Heart left ventricle (tissue), 16 donors: ENCODE measurements at regions not wholly inside any gene's neighbourhood (a gene's known extent, or its start where the extent isn't known, plus 50 kb on each side); places are given as distances from the start of the nearest gene placed in this dataset.

Experiments used
- ATAC-seq, 4 donors: fragments of 200-7000 bp; cut with Tn5 transposase; one replicate each; pipeline ENCODE4 v1.9.1; 2020 to 2022; ENCODE audit warnings: moderate library complexity in 4 of 4, mild to moderate bottlenecking in 3 of 4, moderate number of reproducible peaks in 1 of 4
- DNase-seq, 5 donors: peaks; one replicate each; pipeline ENCODE4 v3.0.0-alpha.2; 2020
- H3K27ac ChIP-seq, 12 donors: fragments of 200-600 bp; sonication (generic) in 4 of 12; one replicate each; pipeline versions ENCODE4 v1.5.0 to v1.8.0; 2016 to 2022; ENCODE audit warnings: mild to moderate bottlenecking in 2 of 12
- H3K27me3 ChIP-seq, 9 donors: fragments of 200-600 bp; sonication (generic) in 2 of 9; one replicate each; pipeline versions ENCODE4 v1.5.1 to v1.8.0; 2016 to 2022; ENCODE audit warnings: mild to moderate bottlenecking in 3 of 9
- H3K36me3 ChIP-seq, 9 donors: fragments of 200-600 bp; sonication (generic) in 2 of 9; one replicate each; pipeline versions ENCODE4 v1.5.0 to v1.8.0; 2018 to 2022; ENCODE audit warnings: mild to moderate bottlenecking in 2 of 9
- H3K4me1 ChIP-seq, 12 donors: fragments of 200-600 bp; sonication (generic) in 4 of 12; one replicate each; pipeline versions ENCODE4 v1.5.0 to v1.8.0; 2016 to 2022; ENCODE audit warnings: mild to moderate bottlenecking in 3 of 12
- H3K4me3 ChIP-seq, 12 donors: fragments of 200-600 bp; sonication (generic) in 4 of 12; one replicate each; pipeline versions ENCODE4 v1.5.0 to v1.8.0; 2017 to 2022; ENCODE audit warnings: mild to moderate bottlenecking in 9 of 12, moderate library complexity in 4 of 12
- H3K9me3 ChIP-seq, 12 donors: fragments of 200-600 bp; sonication (generic) in 4 of 12; one replicate each; pipeline versions ENCODE4 v1.5.0 to v1.8.0; 2016 to 2022; ENCODE audit warnings: mild to moderate bottlenecking in 1 of 12
- POLR2A ChIP-seq, 2 donors: fragments of 450-650 bp; IDR thresholded peaks; one replicate each; pipeline ENCODE4 v1.6.1; 2017; ENCODE audit warnings: antibody characterized with exemption in 2 of 2, mild to moderate bottlenecking in 2 of 2, moderate library complexity in 2 of 2
- WGBS, 4 donors: extraction: QIAGEN DNeasy Blood & Tissue Kit in 2 of 4; methylation state at CpG; one replicate each; pipeline versions ENCODE4 v1.1.5 to v1.1.7; 2013 to 2018; 5-methylcytosine and 5-hydroxymethylcytosine counted together
- intact Hi-C, 10 donors: fragments of 100-400 bp; cut with DNase I; formaldehyde crosslinking; loops; one replicate each; pipeline versions ENCODE4 v1.11.1 to v1.14.2; 2022
- TF ChIP-seq, protein P1 (sequence below), 12 donors: fragments of 200-600 bp; sonication (generic) in 4 of 12; IDR thresholded peaks; one replicate each; pipeline versions ENCODE4 v1.5.0 to v1.8.0; 2018 to 2022; ENCODE audit warnings: antibody characterized with exemption in 12 of 12, mild to moderate bottlenecking in 5 of 12
- donor health status: ischemic (EF 13 %, LVEDD 7.1; RV severe dilation, severe dysfunction).
- donor health status: healthy with polysubstance abuse.
- donor health status: DM: no; HTN: yes; CAD: no.
- donor health status: DM: no; HTN: no; CAD: no.
- donor health status: ischemic (EF 25% LVEDD 6.9; RV normal size, moderate dysfunction).
- donor health status: ischemic (EF 25% LVEDD 5.7; RV mildly dilated, moderate dysfunction).
- donor health status: healthy.
- donor health status: DM: yes; HTN: yes; CAD: no.
- donor health status: ischemic (EF 35%, LVEDD 5.7; RV mildly dilated, moderate dysfunction).
- donor health status: nonischemic (EF 11% LVEDD 7.7; RV severe dilation, severe dysfunction).
- donor health status: DM: yes; HTN: yes; CAD: no.
- donor health status: PGD.
- donor health status: ischemic (EF 29% LVEDD 5.4; RV normal size, mild dysfunction).
- donor health status: nonischemic (EF 23%, LVEDD 6.1; RV moderate dilation, normal function).

GRCh38 chr14:53310412-53310811, 157.3 kb upstream of the DDHD1 start:
- DNase-seq (no peak), ATAC-seq (no peak)
- Histone ChIP-seq H3K27me3 (no peaks in the 10 kb centered on the region), H3K9me3 (peaks cover 0 to 11% (median 0%) of the 10 kb centered on the region in 12 donors), H3K4me1 (peaks cover 0 to 18% (median 4%) of the 10 kb centered on the region in 12 donors), H3K36me3 (no peaks in the 10 kb centered on the region), H3K4me3 (no peak overlapping the region), H3K27ac (no peak overlapping the region)
- no peak for TF ChIP-seq POLR2A (IDR thresholded peaks at IDR 0.05)
- TF ChIP-seq, protein P1, sequence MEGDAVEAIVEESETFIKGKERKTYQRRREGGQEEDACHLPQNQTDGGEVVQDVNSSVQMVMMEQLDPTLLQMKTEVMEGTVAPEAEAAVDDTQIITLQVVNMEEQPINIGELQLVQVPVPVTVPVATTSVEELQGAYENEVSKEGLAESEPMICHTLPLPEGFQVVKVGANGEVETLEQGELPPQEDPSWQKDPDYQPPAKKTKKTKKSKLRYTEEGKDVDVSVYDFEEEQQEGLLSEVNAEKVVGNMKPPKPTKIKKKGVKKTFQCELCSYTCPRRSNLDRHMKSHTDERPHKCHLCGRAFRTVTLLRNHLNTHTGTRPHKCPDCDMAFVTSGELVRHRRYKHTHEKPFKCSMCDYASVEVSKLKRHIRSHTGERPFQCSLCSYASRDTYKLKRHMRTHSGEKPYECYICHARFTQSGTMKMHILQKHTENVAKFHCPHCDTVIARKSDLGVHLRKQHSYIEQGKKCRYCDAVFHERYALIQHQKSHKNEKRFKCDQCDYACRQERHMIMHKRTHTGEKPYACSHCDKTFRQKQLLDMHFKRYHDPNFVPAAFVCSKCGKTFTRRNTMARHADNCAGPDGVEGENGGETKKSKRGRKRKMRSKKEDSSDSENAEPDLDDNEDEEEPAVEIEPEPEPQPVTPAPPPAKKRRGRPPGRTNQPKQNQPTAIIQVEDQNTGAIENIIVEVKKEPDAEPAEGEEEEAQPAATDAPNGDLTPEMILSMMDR (IDR thresholded peaks at IDR 0.05): no peak
- WGBS, 4 donors: 96 to 98% (median 96%) methylated on average over 2 of the region's 2 CpGs
- intact Hi-C loops: no loop called here

GRCh38 chr14:53306911-53307310, 153.8 kb upstream of the DDHD1 start:
- intact Hi-C loops: loop anchor here in 8 of 10 donors (1.0 to 10.0 kb wide), 6 partner anchors 252 to 485 kb away; no protein-coding TSS in a partner anchor
- H3K27me3 ChIP-seq: no peaks in the 10 kb centered on the region
- H3K27ac ChIP-seq: peak overlapping the region in 11 of 12 donors; percentile 5 to 59 (median 24)
- peaks cover 0 to 21% (median 4%) of the 10 kb centered on the region in 12 donors for H3K4me1 ChIP-seq
- H3K36me3 ChIP-seq: no peaks in the 10 kb centered on the region
- WGBS, 4 donors: 60 to 75% (median 71%) methylated on average over 3 of the region's 3 CpGs
- peak in 1 of 5 donors; percentile 13 for DNase-seq
- peaks cover 0 to 5% (median 0%) of the 10 kb centered on the region in 12 donors for H3K9me3 ChIP-seq
- ATAC-seq: peak; percentile 20 to 84 (median 62)
- TF ChIP-seq, protein P1 (IDR thresholded peaks at IDR 0.05): no peak
- no peak for TF ChIP-seq POLR2A (IDR thresholded peaks at IDR 0.05)
- H3K4me3 ChIP-seq: peak overlapping the region in 5 of 12 donors; percentile 33 to 57 (median 52)

GRCh38 chr14:53306267-53306721, 153.2 kb upstream of the DDHD1 start:
- Histone ChIP-seq H3K27me3 (no peaks in the 10 kb centered on the region), H3K27ac (peak overlapping the region in 10 of 12 donors; percentile 8 to 68 (median 44)), H3K36me3 (no peaks in the 10 kb centered on the region), H3K4me1 (peaks cover 0 to 21% (median 4%) of the 10 kb centered on the region in 12 donors), H3K9me3 (peaks cover 0 to 5% (median 0%) of the 10 kb centered on the region in 12 donors), H3K4me3 (peak overlapping the region in 10 of 12 donors; percentile 26 to 57 (median 42))
- no peak for TF ChIP-seq POLR2A (IDR thresholded peaks at IDR 0.05)
- TF ChIP-seq, protein P1 (IDR thresholded peaks at IDR 0.05): peak; percentile 70 to 89 (median 78)
- ATAC-seq (peak; percentile 51 to 85 (median 76)), DNase-seq (peak; percentile 52 to 73 (median 64))
- intact Hi-C loops: loop anchor here in 8 of 10 donors (1.0 to 10.0 kb wide), 6 partner anchors 251 to 484 kb away; no protein-coding TSS in a partner anchor
- 7 to 14% (median 9%) methylated on average over 11 of the region's 11 CpGs for WGBS, 4 donors

DNA sequence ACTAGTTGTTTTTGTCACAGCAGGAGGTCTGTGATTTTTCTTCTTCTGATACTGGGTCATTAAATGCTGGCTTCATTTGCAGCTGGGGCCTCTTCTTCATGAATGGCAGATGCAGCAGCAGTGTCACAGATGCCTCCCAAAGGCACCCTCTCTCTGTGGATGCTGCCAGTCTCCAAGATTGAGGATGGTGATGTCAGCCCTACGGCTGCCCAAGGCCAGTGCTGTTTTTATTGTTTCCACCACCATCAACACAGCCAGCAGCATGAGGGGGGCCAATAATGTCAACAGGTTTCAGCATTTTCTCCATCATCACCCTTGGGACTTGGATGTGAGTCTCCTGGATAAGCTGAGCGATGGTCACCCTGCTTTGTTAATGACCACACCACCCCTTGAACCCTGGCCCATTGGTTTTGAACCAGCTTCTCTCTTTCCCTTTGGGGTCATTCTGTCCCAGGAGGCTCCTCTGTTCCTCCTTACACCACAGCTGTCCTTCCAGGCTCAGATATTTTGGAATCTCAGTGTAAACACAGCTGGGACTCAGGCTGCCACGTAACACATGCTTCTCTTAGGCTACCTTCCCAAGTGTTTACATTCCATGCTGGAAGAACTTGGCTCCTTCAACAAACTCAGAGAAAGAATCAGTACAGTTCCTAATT, 151.7 kb upstream of the DDHD1 start:
- no peak for TF ChIP-seq POLR2A (IDR thresholded peaks at IDR 0.05)
- TF ChIP-seq, protein P1 (IDR thresholded peaks at IDR 0.05): no peak
- DNase-seq (peak in 2 of 5 donors; percentile 28 to 36), ATAC-seq (peak in 3 of 4 donors; percentile 48 to 60 (median 58))
- Histone ChIP-seq H3K27me3 (no peaks in the 10 kb centered on the region), H3K4me3 (no peak overlapping the region), H3K27ac (peak overlapping the region in 4 of 12 donors; percentile 28 to 59 (median 38)), H3K4me1 (peaks cover 0 to 21% (median 4%) of the 10 kb centered on the region in 12 donors), H3K9me3 (no peaks in the 10 kb centered on the region), H3K36me3 (no peaks in the 10 kb centered on the region)
- 69 to 77% (median 73%) methylated on average over 3 of the region's 3 CpGs for WGBS, 4 donors
- intact Hi-C loops: loop anchor here in 7 of 10 donors (5.0 to 10.0 kb wide), 5 partner anchors 250 to 483 kb away; no protein-coding TSS in a partner anchor
